ENCODE measurements at regions not wholly inside any gene's neighbourhood (a gene's known extent, or its start where the extent isn't known, plus 50 kb on each side); places are given as distances from the start of the nearest gene placed in this dataset.

DNA sequence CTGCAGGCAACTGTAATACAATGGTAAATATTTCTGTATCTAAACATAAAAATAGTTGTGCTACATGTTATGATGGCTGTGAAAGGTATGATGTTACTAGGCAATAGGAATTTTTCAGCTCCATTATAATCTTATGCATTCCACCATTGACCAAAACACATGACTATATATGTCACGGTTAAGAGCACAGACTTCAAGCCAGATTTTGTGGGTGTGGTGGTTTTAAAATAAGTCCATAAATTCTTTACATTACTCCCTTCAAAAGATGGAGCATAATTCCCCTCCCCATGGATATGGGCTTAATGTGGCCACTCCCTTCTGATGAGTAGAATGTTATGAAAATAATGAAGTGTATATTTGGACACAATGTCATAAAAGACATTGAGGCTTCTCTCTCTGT lies 88.4 kb upstream of the TBC1D5 start:
- no peak overlapping the region for H3K4me3 ChIP-seq

DNA sequence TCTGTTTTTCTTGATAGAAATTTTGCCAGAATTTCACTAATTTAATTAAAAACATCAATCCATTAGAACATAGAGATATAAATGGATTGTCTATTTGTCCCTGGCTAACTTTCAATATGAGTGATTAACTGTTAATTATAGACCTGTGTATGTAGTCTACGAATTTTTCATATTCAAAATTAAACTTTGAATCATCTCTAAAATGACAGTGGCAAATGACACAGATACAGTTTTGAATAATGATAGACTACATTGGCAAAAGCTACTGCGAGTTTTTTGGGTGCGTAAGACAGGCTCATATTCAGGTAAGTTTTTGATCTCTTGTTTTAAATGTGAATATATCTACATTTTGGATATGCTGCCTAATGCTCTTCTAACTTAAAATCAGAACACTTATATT lies 86.0 kb upstream of the TBC1D5 start:
- DNase-seq (ENCODE audit: low read depth in 1 of 2, low spot score in 1 of 2), result no peak
- no peak for ATAC-seq
- H3K27ac ChIP-seq, result no peak overlapping the region
- no peaks in the 10 kb centered on the region for H3K9me3 ChIP-seq
- 77% methylated on average over 3 of the region's 3 CpGs for WGBS (ENCODE audit: missing lambda C conversion rate)
- no peak overlapping the region for H3K4me2 ChIP-seq
- ChIA-PET POLR2A (no interaction called here), CTCF (interaction anchor here (3.6 kb wide), 1 partner anchor 13 kb away, joined by 18 read pairs; no protein-coding TSS in a partner anchor)
- no peak overlapping the region for H3K4me3 ChIP-seq
- FAIRE-seq, result no peak
- H3K4me1 ChIP-seq, result peaks cover 4% of the 10 kb centered on the region; the same call in 1 of the 3 replicates
- TF ChIP-seq CBX2 (IDR thresholded peaks at IDR 0.05; ENCODE audit: borderline replicate concordance, low read depth) (no peak), TP53 (CRISPR knock-in tag; IDR thresholded peaks at IDR 0.05) (no peak), HDAC2 (IDR thresholded peaks at IDR 0.05) (no peak), ZC3H11A (IDR thresholded peaks at IDR 0.05) (no peak), MAZ (IDR thresholded peaks at IDR 0.05; ENCODE audit: borderline replicate concordance, low read depth, low read length) (no peak), CHD4 (IDR thresholded peaks at IDR 0.05; ENCODE audit: borderline replicate concordance) (no peak), HOXB5 (CRISPR knock-in tag; IDR thresholded peaks at IDR 0.05) (no peak)
- TF ChIP-seq, protein P1, sequence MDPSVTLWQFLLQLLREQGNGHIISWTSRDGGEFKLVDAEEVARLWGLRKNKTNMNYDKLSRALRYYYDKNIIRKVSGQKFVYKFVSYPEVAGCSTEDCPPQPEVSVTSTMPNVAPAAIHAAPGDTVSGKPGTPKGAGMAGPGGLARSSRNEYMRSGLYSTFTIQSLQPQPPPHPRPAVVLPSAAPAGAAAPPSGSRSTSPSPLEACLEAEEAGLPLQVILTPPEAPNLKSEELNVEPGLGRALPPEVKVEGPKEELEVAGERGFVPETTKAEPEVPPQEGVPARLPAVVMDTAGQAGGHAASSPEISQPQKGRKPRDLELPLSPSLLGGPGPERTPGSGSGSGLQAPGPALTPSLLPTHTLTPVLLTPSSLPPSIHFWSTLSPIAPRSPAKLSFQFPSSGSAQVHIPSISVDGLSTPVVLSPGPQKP (IDR thresholded peaks at IDR 0.05; ENCODE audit: low read depth, low read length), result no peak

More for the DNA sequence above, 88.4 kb upstream of the TBC1D5 start:
- FAIRE-seq (no peak), ATAC-seq (no peak), DNase-seq (ENCODE audit: low read depth in 1 of 2, low spot score in 1 of 2) (no peak)
- WGBS (ENCODE audit: missing lambda C conversion rate), result 96% methylated on average over 1 of the region's 1 CpG
- peaks cover 4% of the 10 kb centered on the region; the same call in 1 of the 3 replicates for H3K4me1 ChIP-seq
- ChIA-PET POLR2A (interaction anchor here (1.2 kb wide), 1 partner anchor 89 kb away, joined by 3 read pairs; the partner anchor contains the start of gene TBC1D5), CTCF (interaction anchor here (1.7 kb wide), 1 partner anchor 10 kb away, joined by 10 read pairs; no protein-coding TSS in a partner anchor)
- no peak overlapping the region for H3K27ac ChIP-seq
- TF ChIP-seq ZNF302 (CRISPR knock-in tag; IDR thresholded peaks at IDR 0.05) (no peak), MAFK (IDR thresholded peaks at IDR 0.05; ENCODE audit: partially characterized antibody) (no peak), CEBPB (IDR thresholded peaks at IDR 0.05) (no peak), BHLHE40 (IDR thresholded peaks at IDR 0.05; ENCODE audit: low read depth, low read length) (no peak), SMC3 (IDR thresholded peaks at IDR 0.05) (no peak), SREBF2 (IDR thresholded peaks at IDR 0.05) (no peak), ZC3H11A (IDR thresholded peaks at IDR 0.05) (no peak), JUN (IDR thresholded peaks at IDR 0.05) (no peak), MAZ (IDR thresholded peaks at IDR 0.05; ENCODE audit: borderline replicate concordance, low read depth, low read length) (no peak), ZSCAN20 (CRISPR knock-in tag; IDR thresholded peaks at IDR 0.05) (no peak), HOXB13 (CRISPR knock-in tag; IDR thresholded peaks at IDR 0.05; ENCODE audit: low read depth) (no peak), NR3C1 (IDR thresholded peaks at IDR 0.05) (no peak), CHD2 (IDR thresholded peaks at IDR 0.05; ENCODE audit: low read length, partially characterized antibody) (no peak), RAD21 (conservative IDR thresholded peaks at IDR 0.05 in 1 of 2, IDR thresholded peaks at IDR 0.05 in 1 of 2) (no peak), RARB (CRISPR knock-in tag; IDR thresholded peaks at IDR 0.05) (no peak), RFX5 (IDR thresholded peaks at IDR 0.05) (no peak)
- TF ChIP-seq, protein P2, sequence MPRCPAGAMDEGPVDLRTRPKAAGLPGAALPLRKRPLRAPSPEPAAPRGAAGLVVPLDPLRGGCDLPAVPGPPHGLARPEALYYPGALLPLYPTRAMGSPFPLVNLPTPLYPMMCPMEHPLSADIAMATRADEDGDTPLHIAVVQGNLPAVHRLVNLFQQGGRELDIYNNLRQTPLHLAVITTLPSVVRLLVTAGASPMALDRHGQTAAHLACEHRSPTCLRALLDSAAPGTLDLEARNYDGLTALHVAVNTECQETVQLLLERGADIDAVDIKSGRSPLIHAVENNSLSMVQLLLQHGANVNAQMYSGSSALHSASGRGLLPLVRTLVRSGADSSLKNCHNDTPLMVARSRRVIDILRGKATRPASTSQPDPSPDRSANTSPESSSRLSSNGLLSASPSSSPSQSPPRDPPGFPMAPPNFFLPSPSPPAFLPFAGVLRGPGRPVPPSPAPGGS (IDR thresholded peaks at IDR 0.05), result no peak
- TF ChIP-seq, protein P1 (IDR thresholded peaks at IDR 0.05; ENCODE audit: low read depth, low read length), result no peak
- TF ChIP-seq, protein P3, sequence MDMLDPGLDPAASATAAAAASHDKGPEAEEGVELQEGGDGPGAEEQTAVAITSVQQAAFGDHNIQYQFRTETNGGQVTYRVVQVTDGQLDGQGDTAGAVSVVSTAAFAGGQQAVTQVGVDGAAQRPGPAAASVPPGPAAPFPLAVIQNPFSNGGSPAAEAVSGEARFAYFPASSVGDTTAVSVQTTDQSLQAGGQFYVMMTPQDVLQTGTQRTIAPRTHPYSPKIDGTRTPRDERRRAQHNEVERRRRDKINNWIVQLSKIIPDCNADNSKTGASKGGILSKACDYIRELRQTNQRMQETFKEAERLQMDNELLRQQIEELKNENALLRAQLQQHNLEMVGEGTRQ (IDR thresholded peaks at IDR 0.05), result no peak
- TF ChIP-seq, protein P4, sequence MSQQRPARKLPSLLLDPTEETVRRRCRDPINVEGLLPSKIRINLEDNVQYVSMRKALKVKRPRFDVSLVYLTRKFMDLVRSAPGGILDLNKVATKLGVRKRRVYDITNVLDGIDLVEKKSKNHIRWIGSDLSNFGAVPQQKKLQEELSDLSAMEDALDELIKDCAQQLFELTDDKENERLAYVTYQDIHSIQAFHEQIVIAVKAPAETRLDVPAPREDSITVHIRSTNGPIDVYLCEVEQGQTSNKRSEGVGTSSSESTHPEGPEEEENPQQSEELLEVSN (IDR thresholded peaks at IDR 0.05; ENCODE audit: borderline replicate concordance, low read depth), result no peak
- H3K9me3 ChIP-seq, result no peaks in the 10 kb centered on the region
- no peak overlapping the region for H3K4me2 ChIP-seq

All from A549 (cell line).